ENCODE measurements at regions not wholly inside any gene's neighbourhood (a gene's known extent, or its start where the extent isn't known, plus 50 kb on each side); places are given as distances from the start of the nearest gene placed in this dataset.

- TF ChIP-seq, protein P1, sequence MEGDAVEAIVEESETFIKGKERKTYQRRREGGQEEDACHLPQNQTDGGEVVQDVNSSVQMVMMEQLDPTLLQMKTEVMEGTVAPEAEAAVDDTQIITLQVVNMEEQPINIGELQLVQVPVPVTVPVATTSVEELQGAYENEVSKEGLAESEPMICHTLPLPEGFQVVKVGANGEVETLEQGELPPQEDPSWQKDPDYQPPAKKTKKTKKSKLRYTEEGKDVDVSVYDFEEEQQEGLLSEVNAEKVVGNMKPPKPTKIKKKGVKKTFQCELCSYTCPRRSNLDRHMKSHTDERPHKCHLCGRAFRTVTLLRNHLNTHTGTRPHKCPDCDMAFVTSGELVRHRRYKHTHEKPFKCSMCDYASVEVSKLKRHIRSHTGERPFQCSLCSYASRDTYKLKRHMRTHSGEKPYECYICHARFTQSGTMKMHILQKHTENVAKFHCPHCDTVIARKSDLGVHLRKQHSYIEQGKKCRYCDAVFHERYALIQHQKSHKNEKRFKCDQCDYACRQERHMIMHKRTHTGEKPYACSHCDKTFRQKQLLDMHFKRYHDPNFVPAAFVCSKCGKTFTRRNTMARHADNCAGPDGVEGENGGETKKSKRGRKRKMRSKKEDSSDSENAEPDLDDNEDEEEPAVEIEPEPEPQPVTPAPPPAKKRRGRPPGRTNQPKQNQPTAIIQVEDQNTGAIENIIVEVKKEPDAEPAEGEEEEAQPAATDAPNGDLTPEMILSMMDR (IDR thresholded peaks at IDR 0.05) = no peak
- TF ChIP-seq POLR2A (IDR thresholded peaks at IDR 0.05) (no peak), POLR2AphosphoS5 (IDR thresholded peaks at IDR 0.05) (no peak)
These were observed 201.1 kb downstream of the PTH2R start for GRCh38 chr2:208607694-208608093.
